ENCODE measurements at regions not wholly inside any gene's neighbourhood (a gene's known extent, or its start where the extent isn't known, plus 50 kb on each side); places are given as distances from the start of the nearest gene placed in this dataset.

DNA sequence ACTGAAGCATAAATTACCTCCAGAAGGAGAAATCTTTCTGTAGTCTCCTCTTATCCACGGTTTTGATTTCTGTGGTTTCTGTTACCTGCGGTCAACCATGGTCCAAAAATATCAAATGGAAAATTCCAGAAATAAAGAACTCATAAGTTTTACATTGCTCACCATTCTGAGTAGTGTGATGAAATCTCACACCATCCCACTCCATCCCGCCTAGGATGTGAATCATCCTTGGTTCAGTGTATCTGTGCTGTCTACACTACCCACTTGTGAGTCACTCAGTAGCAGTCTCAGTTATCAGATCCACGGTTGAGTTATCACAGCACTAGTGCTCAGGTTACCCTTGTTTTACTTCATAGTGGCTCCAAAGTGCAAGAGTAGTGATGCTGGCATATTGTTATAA lies 371.2 kb downstream of the NFIB start:
- SMC1A ChIA-PET (ENCODE audit: uncharacterized antibody, unreplicated experiment): no interaction called here
- ATAC-seq: no peak
- TF ChIP-seq, protein P1, sequence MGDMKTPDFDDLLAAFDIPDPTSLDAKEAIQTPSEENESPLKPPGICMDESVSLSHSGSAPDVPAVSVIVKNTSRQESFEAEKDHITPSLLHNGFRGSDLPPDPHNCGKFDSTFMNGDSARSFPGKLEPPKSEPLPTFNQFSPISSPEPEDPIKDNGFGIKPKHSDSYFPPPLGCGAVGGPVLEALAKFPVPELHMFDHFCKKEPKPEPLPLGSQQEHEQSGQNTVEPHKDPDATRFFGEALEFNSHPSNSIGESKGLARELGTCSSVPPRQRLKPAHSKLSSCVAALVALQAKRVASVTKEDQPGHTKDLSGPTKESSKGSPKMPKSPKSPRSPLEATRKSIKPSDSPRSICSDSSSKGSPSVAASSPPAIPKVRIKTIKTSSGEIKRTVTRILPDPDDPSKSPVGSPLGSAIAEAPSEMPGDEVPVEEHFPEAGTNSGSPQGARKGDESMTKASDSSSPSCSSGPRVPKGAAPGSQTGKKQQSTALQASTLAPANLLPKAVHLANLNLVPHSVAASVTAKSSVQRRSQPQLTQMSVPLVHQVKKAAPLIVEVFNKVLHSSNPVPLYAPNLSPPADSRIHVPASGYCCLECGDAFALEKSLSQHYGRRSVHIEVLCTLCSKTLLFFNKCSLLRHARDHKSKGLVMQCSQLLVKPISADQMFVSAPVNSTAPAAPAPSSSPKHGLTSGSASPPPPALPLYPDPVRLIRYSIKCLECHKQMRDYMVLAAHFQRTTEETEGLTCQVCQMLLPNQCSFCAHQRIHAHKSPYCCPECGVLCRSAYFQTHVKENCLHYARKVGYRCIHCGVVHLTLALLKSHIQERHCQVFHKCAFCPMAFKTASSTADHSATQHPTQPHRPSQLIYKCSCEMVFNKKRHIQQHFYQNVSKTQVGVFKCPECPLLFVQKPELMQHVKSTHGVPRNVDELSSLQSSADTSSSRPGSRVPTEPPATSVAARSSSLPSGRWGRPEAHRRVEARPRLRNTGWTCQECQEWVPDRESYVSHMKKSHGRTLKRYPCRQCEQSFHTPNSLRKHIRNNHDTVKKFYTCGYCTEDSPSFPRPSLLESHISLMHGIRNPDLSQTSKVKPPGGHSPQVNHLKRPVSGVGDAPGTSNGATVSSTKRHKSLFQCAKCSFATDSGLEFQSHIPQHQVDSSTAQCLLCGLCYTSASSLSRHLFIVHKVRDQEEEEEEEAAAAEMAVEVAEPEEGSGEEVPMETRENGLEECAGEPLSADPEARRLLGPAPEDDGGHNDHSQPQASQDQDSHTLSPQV (IDR thresholded peaks at IDR 0.05): no peak
- TF ChIP-seq ASH2L (IDR thresholded peaks at IDR 0.05; ENCODE audit: borderline replicate concordance, low read depth) (no peak), SPI1 (IDR thresholded peaks at IDR 0.05; ENCODE audit: borderline replicate concordance, insufficient read depth, low read depth, low read length) (no peak), MYC (IDR thresholded peaks at IDR 0.05; ENCODE audit: insufficient read depth, insufficient read length, insufficient replicate concordance, low read length, severe bottlenecking) (no peak), CHD2 (IDR thresholded peaks at IDR 0.05; ENCODE audit: borderline replicate concordance, low read depth, low read length) (no peak), EP300 (IDR thresholded peaks at IDR 0.05; ENCODE audit: borderline replicate concordance in 1 of 2, control insufficient read depth in 1 of 2, low read depth in 2 of 2, low read length in 2 of 2) (no peak), RBBP5 (conservative IDR thresholded peaks at IDR 0.05) (no peak)
- TF ChIP-seq, protein P2, sequence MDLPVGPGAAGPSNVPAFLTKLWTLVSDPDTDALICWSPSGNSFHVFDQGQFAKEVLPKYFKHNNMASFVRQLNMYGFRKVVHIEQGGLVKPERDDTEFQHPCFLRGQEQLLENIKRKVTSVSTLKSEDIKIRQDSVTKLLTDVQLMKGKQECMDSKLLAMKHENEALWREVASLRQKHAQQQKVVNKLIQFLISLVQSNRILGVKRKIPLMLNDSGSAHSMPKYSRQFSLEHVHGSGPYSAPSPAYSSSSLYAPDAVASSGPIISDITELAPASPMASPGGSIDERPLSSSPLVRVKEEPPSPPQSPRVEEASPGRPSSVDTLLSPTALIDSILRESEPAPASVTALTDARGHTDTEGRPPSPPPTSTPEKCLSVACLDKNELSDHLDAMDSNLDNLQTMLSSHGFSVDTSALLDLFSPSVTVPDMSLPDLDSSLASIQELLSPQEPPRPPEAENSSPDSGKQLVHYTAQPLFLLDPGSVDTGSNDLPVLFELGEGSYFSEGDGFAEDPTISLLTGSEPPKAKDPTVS (IDR thresholded peaks at IDR 0.05; ENCODE audit: low read depth, low read length): no peak
- TF ChIP-seq, protein P3, sequence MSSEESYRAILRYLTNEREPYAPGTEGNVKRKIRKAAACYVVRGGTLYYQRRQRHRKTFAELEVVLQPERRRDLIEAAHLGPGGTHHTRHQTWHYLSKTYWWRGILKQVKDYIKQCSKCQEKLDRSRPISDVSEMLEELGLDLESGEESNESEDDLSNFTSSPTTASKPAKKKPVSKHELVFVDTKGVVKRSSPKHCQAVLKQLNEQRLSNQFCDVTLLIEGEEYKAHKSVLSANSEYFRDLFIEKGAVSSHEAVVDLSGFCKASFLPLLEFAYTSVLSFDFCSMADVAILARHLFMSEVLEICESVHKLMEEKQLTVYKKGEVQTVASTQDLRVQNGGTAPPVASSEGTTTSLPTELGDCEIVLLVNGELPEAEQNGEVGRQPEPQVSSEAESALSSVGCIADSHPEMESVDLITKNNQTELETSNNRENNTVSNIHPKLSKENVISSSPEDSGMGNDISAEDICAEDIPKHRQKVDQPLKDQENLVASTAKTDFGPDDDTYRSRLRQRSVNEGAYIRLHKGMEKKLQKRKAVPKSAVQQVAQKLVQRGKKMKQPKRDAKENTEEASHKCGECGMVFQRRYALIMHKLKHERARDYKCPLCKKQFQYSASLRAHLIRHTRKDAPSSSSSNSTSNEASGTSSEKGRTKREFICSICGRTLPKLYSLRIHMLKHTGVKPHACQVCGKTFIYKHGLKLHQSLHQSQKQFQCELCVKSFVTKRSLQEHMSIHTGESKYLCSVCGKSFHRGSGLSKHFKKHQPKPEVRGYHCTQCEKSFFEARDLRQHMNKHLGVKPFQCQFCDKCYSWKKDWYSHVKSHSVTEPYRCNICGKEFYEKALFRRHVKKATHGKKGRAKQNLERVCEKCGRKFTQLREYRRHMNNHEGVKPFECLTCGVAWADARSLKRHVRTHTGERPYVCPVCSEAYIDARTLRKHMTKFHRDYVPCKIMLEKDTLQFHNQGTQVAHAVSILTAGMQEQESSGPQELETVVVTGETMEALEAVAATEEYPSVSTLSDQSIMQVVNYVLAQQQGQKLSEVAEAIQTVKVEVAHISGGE (CRISPR knock-in tag; IDR thresholded peaks at IDR 0.05): no peak
- TF ChIP-seq, protein P4, sequence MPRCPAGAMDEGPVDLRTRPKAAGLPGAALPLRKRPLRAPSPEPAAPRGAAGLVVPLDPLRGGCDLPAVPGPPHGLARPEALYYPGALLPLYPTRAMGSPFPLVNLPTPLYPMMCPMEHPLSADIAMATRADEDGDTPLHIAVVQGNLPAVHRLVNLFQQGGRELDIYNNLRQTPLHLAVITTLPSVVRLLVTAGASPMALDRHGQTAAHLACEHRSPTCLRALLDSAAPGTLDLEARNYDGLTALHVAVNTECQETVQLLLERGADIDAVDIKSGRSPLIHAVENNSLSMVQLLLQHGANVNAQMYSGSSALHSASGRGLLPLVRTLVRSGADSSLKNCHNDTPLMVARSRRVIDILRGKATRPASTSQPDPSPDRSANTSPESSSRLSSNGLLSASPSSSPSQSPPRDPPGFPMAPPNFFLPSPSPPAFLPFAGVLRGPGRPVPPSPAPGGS (IDR thresholded peaks at IDR 0.05; ENCODE audit: borderline replicate concordance, insufficient read depth, low read depth, low read length, poor library complexity, severe bottlenecking): no peak
- TF ChIP-seq, protein P5, sequence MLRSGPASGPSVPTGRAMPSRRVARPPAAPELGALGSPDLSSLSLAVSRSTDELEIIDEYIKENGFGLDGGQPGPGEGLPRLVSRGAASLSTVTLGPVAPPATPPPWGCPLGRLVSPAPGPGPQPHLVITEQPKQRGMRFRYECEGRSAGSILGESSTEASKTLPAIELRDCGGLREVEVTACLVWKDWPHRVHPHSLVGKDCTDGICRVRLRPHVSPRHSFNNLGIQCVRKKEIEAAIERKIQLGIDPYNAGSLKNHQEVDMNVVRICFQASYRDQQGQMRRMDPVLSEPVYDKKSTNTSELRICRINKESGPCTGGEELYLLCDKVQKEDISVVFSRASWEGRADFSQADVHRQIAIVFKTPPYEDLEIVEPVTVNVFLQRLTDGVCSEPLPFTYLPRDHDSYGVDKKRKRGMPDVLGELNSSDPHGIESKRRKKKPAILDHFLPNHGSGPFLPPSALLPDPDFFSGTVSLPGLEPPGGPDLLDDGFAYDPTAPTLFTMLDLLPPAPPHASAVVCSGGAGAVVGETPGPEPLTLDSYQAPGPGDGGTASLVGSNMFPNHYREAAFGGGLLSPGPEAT (IDR thresholded peaks at IDR 0.05; ENCODE audit: low read depth): no peak
- intact Hi-C loops (cut with micrococcal nuclease; ENCODE audit: unreplicated experiment) (no loop called here), in situ Hi-C loops (cut with MboI) (no loop called here)
- no peak overlapping the region for H3K9ac ChIP-seq (ENCODE audit: control insufficient read depth, insufficient read depth, low read length)
- H3K4me2 ChIP-seq (ENCODE audit: control insufficient read depth, insufficient read depth): no peak overlapping the region
- H3K27me3 ChIP-seq (replicated peaks in 1 of 2; ENCODE audit: control insufficient read depth in 2 of 2, insufficient read depth in 2 of 2, low read length in 1 of 2): no peaks in the 10 kb centered on the region
- no peak for FAIRE-seq
- POLR2A ChIA-PET: no interaction called here
- no peaks in the 10 kb centered on the region for H3K4me1 ChIP-seq (ENCODE audit: control insufficient read depth, insufficient read depth, low read length)
- no peaks in the 10 kb centered on the region for H3K79me2 ChIP-seq (ENCODE audit: control insufficient read depth, insufficient read depth, low read length)
- no peak overlapping the region for H3K4me3 ChIP-seq
- CTCF ChIA-PET: no interaction called here
- H3K9me3 ChIP-seq (replicated peaks; ENCODE audit: control insufficient read depth, insufficient read depth, low read length): no peaks in the 10 kb centered on the region
- no peaks in the 10 kb centered on the region for H4K20me1 ChIP-seq (ENCODE audit: control insufficient read depth, insufficient read depth)
- no peaks in the 10 kb centered on the region for H3K36me3 ChIP-seq (ENCODE audit: control insufficient read depth in 2 of 2, insufficient read depth in 2 of 2, low read length in 1 of 2)
- RAD21 ChIA-PET (ENCODE audit: unreplicated experiment): no interaction called here
- H3K27ac ChIP-seq (ENCODE audit: control insufficient read depth, insufficient read depth): no peak overlapping the region
- 8% methylated on average over 4 of the region's 4 CpGs for WGBS (ENCODE audit: insufficient coverage, insufficient replicate concordance, low lambda C conversion rate, missing lambda C conversion rate)
- no TSS peak for BruUV-seq (replicated peaks)
- no peak overlapping the region for H2AFZ ChIP-seq (ENCODE audit: control insufficient read depth, low read depth, low read length)
- no peak for DNase-seq (ENCODE audit: low read depth, low spot score)
